ENCODE measurements at regions not wholly inside any gene's neighbourhood (a gene's known extent, or its start where the extent isn't known, plus 50 kb on each side); places are given as distances from the start of the nearest gene placed in this dataset.
"Not testable (repeated sequence)": the region's sequence is repeated elsewhere in the genome, so short reads cannot be mapped to it uniquely, and the experiment has no call there.

DNA sequence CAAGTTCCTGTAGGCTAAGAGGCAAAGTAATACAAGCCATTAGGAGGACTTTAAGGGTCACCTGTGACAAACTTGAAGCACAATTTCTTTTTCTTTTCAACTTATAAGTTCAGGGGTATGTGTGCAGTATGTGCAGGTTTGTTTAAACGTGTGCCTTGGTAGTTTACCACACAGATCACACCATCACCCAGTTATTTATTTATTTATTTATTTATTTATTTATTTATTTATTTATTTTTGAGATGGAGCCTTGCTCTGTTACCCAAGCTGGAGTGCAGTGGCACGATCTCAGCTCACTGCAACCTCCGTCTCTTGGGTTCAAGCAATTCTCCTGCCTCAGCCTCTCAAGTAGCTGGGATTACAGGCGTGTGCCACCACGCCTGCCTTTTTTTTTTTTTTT, 86.2 kb upstream of the ACBD5 start:
- peak; percentile 80 for TF ChIP-seq REST (tag by site-specific recombination; IDR thresholded peaks at IDR 0.05)
- TF ChIP-seq, protein P1, sequence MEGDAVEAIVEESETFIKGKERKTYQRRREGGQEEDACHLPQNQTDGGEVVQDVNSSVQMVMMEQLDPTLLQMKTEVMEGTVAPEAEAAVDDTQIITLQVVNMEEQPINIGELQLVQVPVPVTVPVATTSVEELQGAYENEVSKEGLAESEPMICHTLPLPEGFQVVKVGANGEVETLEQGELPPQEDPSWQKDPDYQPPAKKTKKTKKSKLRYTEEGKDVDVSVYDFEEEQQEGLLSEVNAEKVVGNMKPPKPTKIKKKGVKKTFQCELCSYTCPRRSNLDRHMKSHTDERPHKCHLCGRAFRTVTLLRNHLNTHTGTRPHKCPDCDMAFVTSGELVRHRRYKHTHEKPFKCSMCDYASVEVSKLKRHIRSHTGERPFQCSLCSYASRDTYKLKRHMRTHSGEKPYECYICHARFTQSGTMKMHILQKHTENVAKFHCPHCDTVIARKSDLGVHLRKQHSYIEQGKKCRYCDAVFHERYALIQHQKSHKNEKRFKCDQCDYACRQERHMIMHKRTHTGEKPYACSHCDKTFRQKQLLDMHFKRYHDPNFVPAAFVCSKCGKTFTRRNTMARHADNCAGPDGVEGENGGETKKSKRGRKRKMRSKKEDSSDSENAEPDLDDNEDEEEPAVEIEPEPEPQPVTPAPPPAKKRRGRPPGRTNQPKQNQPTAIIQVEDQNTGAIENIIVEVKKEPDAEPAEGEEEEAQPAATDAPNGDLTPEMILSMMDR (tag by site-specific recombination; IDR thresholded peaks at IDR 0.05), result not testable (repeated sequence)
- TF ChIP-seq ZNF292 (tag by site-specific recombination; IDR thresholded peaks at IDR 0.05; ENCODE audit: borderline replicate concordance, low read depth), result peak; percentile 85; the same call in 1 of the 2 replicates
- not testable (repeated sequence) for TF ChIP-seq ZNF785 (tag by site-specific recombination; IDR thresholded peaks at IDR 0.05); ZSCAN5A (tag by site-specific recombination; IDR thresholded peaks at IDR 0.05); ZNF645 (tag by site-specific recombination; IDR thresholded peaks at IDR 0.05); MEIS1 (CRISPR knock-in tag; IDR thresholded peaks at IDR 0.05; ENCODE audit: borderline replicate concordance); MZF1 (tag by site-specific recombination; IDR thresholded peaks at IDR 0.05; ENCODE audit: borderline replicate concordance); ZNF239 (tag by site-specific recombination; IDR thresholded peaks at IDR 0.05)

All from HEK293 (cell line).